GM12878 (cell line): ENCODE measurements at regions not wholly inside any gene's neighbourhood (a gene's known extent, or its start where the extent isn't known, plus 50 kb on each side); places are given as distances from the start of the nearest gene placed in this dataset.

ENCODE experiments used
- ATAC-seq: fragments of 200-7000 bp; cut with Tn5 transposase; 3 replicates; pipeline ENCODE4 v1.9.1; 2020; ENCODE audit warnings: mild to moderate bottlenecking, moderate library complexity
- BruUV-seq: library from RNA; stranded (reverse); fragments of 400-500 nt; replicated peaks from 2 replicates; lab custom pipeline; 2021; lab: Mats Ljungman, UMichigan
- CTCF ChIA-PET: fragments of 300-600 bp; sonication (Branson Sonifier 250); formaldehyde crosslinking; extraction: SDS; loops from one replicate; lab custom pipeline; 2021; ENCODE audit warnings: inconsistent platforms; lab: Yijun Ruan, JAX
- POLR2A ChIA-PET: fragments of 350-600 bp; formaldehyde crosslinking; extraction: SDS; loops from one replicate; lab custom pipeline; 2021; ENCODE audit warnings: inconsistent platforms; lab: Charles Lee
- RAD21 ChIA-PET: fragments of 300-600 bp; sonication (Branson Sonifier 250); formaldehyde crosslinking; loops from one replicate; lab custom pipeline; 2023; ENCODE audit warnings: antibody characterized with exemption; ENCODE audit not compliant: unreplicated experiment; lab: Charles Lee
- SMC1A ChIA-PET: fragments of 300-600 bp; sonication (Branson Sonifier 250); formaldehyde crosslinking; loops from one replicate; lab custom pipeline; 2023; ENCODE audit not compliant: unreplicated experiment, uncharacterized antibody; lab: Charles Lee
- DNase-seq: peaks from one replicate; pipeline ENCODE4 v3.0.0-alpha.2; 2011; ENCODE audit warnings: low read depth, low spot score
- FAIRE-seq: peaks from 3 replicates; lab custom pipeline; 2011; peaks lifted over from hg19 to GRCh38; lab: Jason Lieb, UNC
- H2AFZ ChIP-seq: 2 replicates; pipeline ENCODE4 v1.6.0; 2011; ENCODE audit warnings: low read depth, low read length, control low read depth; ENCODE audit not compliant: control insufficient read depth
- H3K27ac ChIP-seq: 2 replicates; pipeline ENCODE4 v1.5.1; 2011; ENCODE audit warnings: control low read depth; ENCODE audit not compliant: control insufficient read depth, insufficient read depth
- H3K27me3 ChIP-seq, 2 experiments: replicated peaks in 1 of 2; 2 replicates each; pipeline versions ENCODE4 v1.6.0 to v1.6.1; 2011; ENCODE audit warnings: low read length in 1 of 2; ENCODE audit not compliant: control insufficient read depth in 2 of 2, insufficient read depth in 2 of 2
- H3K36me3 ChIP-seq, 2 experiments: 2 replicates each; pipeline ENCODE4 v1.5.1; 2011; ENCODE audit warnings: low read length in 1 of 2; ENCODE audit not compliant: control insufficient read depth in 2 of 2, insufficient read depth in 2 of 2
- H3K4me1 ChIP-seq: 2 replicates; pipeline ENCODE4 v1.6.1; 2011; ENCODE audit warnings: mild to moderate bottlenecking, low read length, moderate library complexity, mixed read lengths; ENCODE audit not compliant: control insufficient read depth, insufficient read depth
- H3K4me2 ChIP-seq: 2 replicates; pipeline ENCODE4 v1.6.0; 2011; ENCODE audit warnings: control low read depth; ENCODE audit not compliant: control insufficient read depth, insufficient read depth
- H3K4me3 ChIP-seq: fragments of 200-600 bp; sonication (generic); 2 replicates; pipeline ENCODE4 v1.5.1; 2016
- H3K79me2 ChIP-seq: 2 replicates; pipeline ENCODE4 v1.6.0; 2011; ENCODE audit warnings: low read length; ENCODE audit not compliant: control insufficient read depth, insufficient read depth
- H3K9ac ChIP-seq: 2 replicates; pipeline ENCODE4 v1.8.0; 2011; ENCODE audit warnings: low read length, control low read depth, mixed read lengths; ENCODE audit not compliant: control insufficient read depth, insufficient read depth
- H3K9me3 ChIP-seq: replicated peaks from 3 replicates; pipeline ENCODE4 v1.5.1; 2011; ENCODE audit warnings: mild to moderate bottlenecking, low read length; ENCODE audit not compliant: control insufficient read depth, insufficient read depth
- H4K20me1 ChIP-seq: 2 replicates; pipeline ENCODE4 v1.6.0; 2011; ENCODE audit not compliant: control insufficient read depth, insufficient read depth
- BCLAF1 ChIP-seq: fragments of 450-650 bp; IDR thresholded peaks from 2 replicates; pipeline ENCODE4 v1.6.1; 2017; ENCODE audit warnings: antibody characterized with exemption, mild to moderate bottlenecking, moderate library complexity
- FOS ChIP-seq: IDR thresholded peaks from 3 replicates; pipeline ENCODE4 v1.6.1; 2011; ENCODE audit warnings: borderline replicate concordance; ENCODE audit not compliant: insufficient read length; ENCODE audit errors: extremely low read depth
- KDM1A ChIP-seq: fragments of 200-600 bp; sonication (generic); IDR thresholded peaks from 2 replicates; pipeline ENCODE4 v1.6.1; 2016; ENCODE audit warnings: borderline replicate concordance
- MYB ChIP-seq: fragments of 150-350 bp; IDR thresholded peaks from 2 replicates; pipeline ENCODE4 v1.6.1; 2014; ENCODE audit warnings: mild to moderate bottlenecking, low read depth, low read length, borderline replicate concordance
- NFIC ChIP-seq: IDR thresholded peaks from 2 replicates; pipeline ENCODE4 v1.6.1; 2012; ENCODE audit warnings: low read depth, mild to moderate bottlenecking, inconsistent platforms, low read length, moderate library complexity
- NKRF ChIP-seq: fragments of 450-650 bp; conservative IDR thresholded peaks from 2 replicates; pipeline ENCODE4 v1.6.1; 2017; ENCODE audit warnings: mild to moderate bottlenecking, moderate library complexity
- RAD21 ChIP-seq: IDR thresholded peaks from 2 replicates; pipeline ENCODE4 v1.6.1; 2011; ENCODE audit warnings: mild to moderate bottlenecking, low read depth, low read length, moderate library complexity; ENCODE audit not compliant: insufficient read depth
- SREBF2 ChIP-seq: IDR thresholded peaks from 2 replicates; pipeline ENCODE4 v1.6.1; 2012; ENCODE audit warnings: mild to moderate bottlenecking, low read length
- SUZ12 ChIP-seq: fragments of 200-600 bp; sonication (generic); IDR thresholded peaks from one replicate; pipeline ENCODE4 v1.6.1; 2018; ENCODE audit warnings: antibody characterized with exemption, mild to moderate bottlenecking; ENCODE audit not compliant: unreplicated experiment
- ZNF217 ChIP-seq: fragments of 450-650 bp; IDR thresholded peaks from 2 replicates; pipeline ENCODE4 v1.6.1; 2017; ENCODE audit warnings: antibody characterized with exemption, mild to moderate bottlenecking
- ZNF274 ChIP-seq: IDR thresholded peaks from one replicate; pipeline ENCODE4 v1.8.0; 2011; ENCODE audit not compliant: insufficient read length, insufficient read depth
- WGBS: methylation state at CpG from one replicate; pipeline ENCODE4 v1.1.6; 2016; ENCODE audit warnings: low lambda C conversion rate; ENCODE audit not compliant: insufficient replicate concordance, insufficient coverage; ENCODE audit errors: missing lambda C conversion rate; 5-methylcytosine and 5-hydroxymethylcytosine counted together
- in situ Hi-C: fragments of 300-500 bp; cut with MboI; formaldehyde crosslinking; loops from 9 replicates; pipeline ENCODE4 v1.14.3; 2018; ENCODE audit warnings: mixed read lengths
- intact Hi-C: fragments of 100-400 bp; cut with micrococcal nuclease; formaldehyde crosslinking; loops from one replicate; pipeline ENCODE4 v1.14.2; 2022; ENCODE audit not compliant: unreplicated experiment

- CTCF ChIA-PET, result no interaction called here
- ATAC-seq (no peak), DNase-seq (no peak)
Measured at GRCh38 chr16:88301431-88301830, 81.3 kb upstream of the ZNF469 start.

More at GRCh38 chr16:88301431-88301830, 81.3 kb upstream of the ZNF469 start:
- POLR2A ChIA-PET, result no interaction called here
- RAD21 ChIA-PET, result no interaction called here
- in situ Hi-C loops, result no loop called here
- Histone ChIP-seq H3K4me2 (no peak overlapping the region), H3K27ac (no peak overlapping the region), H2AFZ (no peak overlapping the region), H3K36me3 (no peaks in the 10 kb centered on the region), H4K20me1 (no peaks in the 10 kb centered on the region), H3K27me3 (no peaks in the 10 kb centered on the region; a peak in 1 of 4 replicates), H3K9ac (no peak overlapping the region), H3K79me2 (no peaks in the 10 kb centered on the region), H3K9me3 (peaks cover 2% of the 10 kb centered on the region; the same call in 1 of the 3 replicates), H3K4me1 (no peaks in the 10 kb centered on the region), H3K4me3 (no peak overlapping the region)
- intact Hi-C loops, result no loop called here
- 47% methylated on average over 11 of the region's 11 CpGs for WGBS
- TF ChIP-seq KDM1A (no peak), SREBF2 (no peak), RAD21 (no peak), BCLAF1 (no peak), NFIC (no peak), MYB (no peak), ZNF217 (no peak), ZNF274 (no peak), SUZ12 (no peak), NKRF (no peak), FOS (no peak)
- BruUV-seq, result no TSS peak
- SMC1A ChIA-PET, result no interaction called here
- FAIRE-seq, result no peak
